K562 (cell line): ENCODE measurements at regions not wholly inside any gene's neighbourhood (a gene's known extent, or its start where the extent isn't known, plus 50 kb on each side); places are given as distances from the start of the nearest gene placed in this dataset.
A peak's percentile ranks its signal among the peaks of the same experiment; 100 is the strongest.

ENCODE experiments used
- ATAC-seq: fragments of 200-7000 bp; cut with Tn5 transposase; 3 replicates; pipeline ENCODE4 v1.9.1; 2020; ENCODE audit warnings: moderate library complexity
- BruUV-seq: library from RNA; stranded (reverse); fragments of 400-500 nt; replicated peaks from 2 replicates; lab custom pipeline; 2021; lab: Mats Ljungman, UMichigan
- CTCF ChIA-PET: fragments of 300-600 bp; formaldehyde crosslinking; extraction: SDS; loops from one replicate; lab custom pipeline; 2021; ENCODE audit warnings: low intra/inter-chr PET ratio; lab: Yijun Ruan, JAX
- POLR2A ChIA-PET: fragments of 300-600, 350-650 bp; sonication (Branson Sonifier 250); formaldehyde crosslinking; extraction: SDS; loops from one replicate; lab custom pipeline; 2021; ENCODE audit warnings: antibody characterized with exemption, inconsistent platforms; lab: Yijun Ruan, JAX
- DNase-seq, 4 experiments: peaks; one replicate each; pipeline versions ENCODE4 v3.0.0 to v3.0.0-alpha.2; 2011 to 2018; ENCODE audit warnings: low spot score in 3 of 4, mixed read lengths in 3 of 4; ENCODE audit errors: extremely low read depth in 1 of 4
- FAIRE-seq: peaks from 2 replicates; lab custom pipeline; 2011; peaks lifted over from hg19 to GRCh38; lab: Jason Lieb, UNC
- H2AFZ ChIP-seq: 2 replicates; pipeline ENCODE4 v1.6.0; 2011; ENCODE audit warnings: low read depth, low read length, control low read depth, inconsistent platforms
- H3K27ac ChIP-seq: fragments of 200-600 bp; 3 replicates; pipeline ENCODE4 v1.8.0; 2011; ENCODE audit warnings: low read depth, mild to moderate bottlenecking, control low read depth, inconsistent platforms, low read length, moderate library complexity, mixed read lengths; ENCODE audit errors: extremely low read depth
- H3K27me3 ChIP-seq, 2 experiments: fragments of 300-600 bp in 1 of 2; 2 replicates in 1 of 2; 3 replicates in 1 of 2; pipeline versions ENCODE4 v1.6.0 to v1.8.0; 2011; ENCODE audit warnings: inconsistent platforms in 2 of 2, low read length in 2 of 2, mild to moderate bottlenecking in 1 of 2, mixed read lengths in 1 of 2, moderate library complexity in 1 of 2; ENCODE audit not compliant: control insufficient read depth in 2 of 2, insufficient read depth in 2 of 2
- H3K36me3 ChIP-seq: fragments of 300-600 bp; 3 replicates; pipeline ENCODE4 v1.8.0; 2011; ENCODE audit warnings: mild to moderate bottlenecking, low read length, inconsistent platforms; ENCODE audit not compliant: control insufficient read depth, insufficient read depth
- H3K4me1 ChIP-seq, 2 experiments: fragments of 200-600 bp in 1 of 2; replicated peaks in 1 of 2; 2 replicates in 1 of 2; 3 replicates in 1 of 2; pipeline versions ENCODE4 v1.5.1 to v1.8.0; 2011; ENCODE audit warnings: inconsistent platforms in 2 of 2, low read length in 2 of 2, mild to moderate bottlenecking in 1 of 2, mixed read lengths in 1 of 2, moderate library complexity in 1 of 2; ENCODE audit not compliant: control insufficient read depth in 2 of 2, insufficient read depth in 2 of 2
- H3K4me2 ChIP-seq: 2 replicates; pipeline ENCODE4 v1.6.1; 2011; ENCODE audit warnings: low read length, control low read depth, inconsistent platforms, mixed read lengths; ENCODE audit not compliant: insufficient read depth
- H3K4me3 ChIP-seq: fragments of 200-600 bp; sonication (generic), shearing (Covaris generic); 2 replicates; pipeline ENCODE4 v1.5.1; 2016; ENCODE audit warnings: control low read depth, inconsistent platforms
- H3K79me2 ChIP-seq: fragments of 200-600 bp; 3 replicates; pipeline ENCODE4 v1.8.0; 2011; ENCODE audit warnings: low read length, inconsistent platforms; ENCODE audit not compliant: control insufficient read depth, insufficient read depth
- H3K9ac ChIP-seq, 2 experiments: 2 replicates each; pipeline versions ENCODE4 v1.6.0 to v1.6.1; 2011; ENCODE audit warnings: low read depth in 2 of 2, low read length in 2 of 2, control low read depth in 1 of 2, inconsistent platforms in 1 of 2, mild to moderate bottlenecking in 1 of 2, mixed read lengths in 1 of 2; ENCODE audit not compliant: insufficient read depth in 1 of 2
- H3K9me1 ChIP-seq: one replicate; pipeline ENCODE4 v1.6.0; 2011; ENCODE audit warnings: inconsistent platforms, mild to moderate bottlenecking, low read length, moderate library complexity; ENCODE audit not compliant: control insufficient read depth, insufficient read depth
- H3K9me3 ChIP-seq: replicated peaks from 2 replicates; pipeline ENCODE4 v1.5.1; 2011; ENCODE audit warnings: low read depth, low read length, inconsistent platforms; ENCODE audit not compliant: control insufficient read depth, insufficient read depth
- H4K20me1 ChIP-seq: replicated peaks from 2 replicates; pipeline ENCODE4 v1.6.1; 2011; ENCODE audit warnings: low read length, inconsistent platforms, mixed read lengths; ENCODE audit not compliant: control insufficient read depth, insufficient read depth
- ARHGAP35 ChIP-seq: fragments of 450-650 bp; IDR thresholded peaks from 2 replicates; pipeline ENCODE4 v1.6.1; 2018; ENCODE audit not compliant: partially characterized antibody
- ARID1B ChIP-seq: fragments of 450-650 bp; IDR thresholded peaks from 2 replicates; pipeline ENCODE4 v1.6.1; 2016; ENCODE audit warnings: antibody characterized with exemption, mild to moderate bottlenecking, inconsistent platforms
- GABPB1 ChIP-seq: sonication (generic); formaldehyde crosslinking; IDR thresholded peaks from 2 replicates; pipeline ENCODE4 v1.8.0; 2022; ENCODE audit warnings: mild to moderate bottlenecking, missing genetic modification reagents
- HCFC1 ChIP-seq: IDR thresholded peaks from 2 replicates; pipeline ENCODE4 v1.6.1; 2012; ENCODE audit warnings: low read depth, low read length, improper control_type of control experiment
- HMGXB4 ChIP-seq: sonication (generic); formaldehyde crosslinking; IDR thresholded peaks from 2 replicates; pipeline ENCODE4 v1.8.1; 2023; ENCODE audit warnings: mild to moderate bottlenecking, missing genetic modification reagents
- HNRNPH1 ChIP-seq: fragments of 200-400 bp; formaldehyde crosslinking; optimal IDR thresholded peaks from 2 replicates; pipeline ENCODE3; 2017; ENCODE audit warnings: low read depth, mild to moderate bottlenecking, low read length, moderate library complexity
- LARP7 ChIP-seq: fragments of 450-650 bp; IDR thresholded peaks from 2 replicates; pipeline ENCODE4 v1.6.1; 2016
- NCOR1 ChIP-seq: fragments of 450-650 bp; IDR thresholded peaks from 2 replicates; pipeline ENCODE4 v1.6.1; 2016; ENCODE audit warnings: mild to moderate bottlenecking, moderate library complexity
- RCOR1 ChIP-seq, 2 experiments: IDR thresholded peaks; 2 replicates each; pipeline ENCODE4 v1.6.1; 2012; ENCODE audit warnings: low read depth in 2 of 2, low read length in 2 of 2, borderline replicate concordance in 1 of 2, improper control_type of control experiment in 1 of 2
- SPI1 ChIP-seq: IDR thresholded peaks from 2 replicates; pipeline ENCODE4 v1.6.1; 2011; ENCODE audit warnings: low read depth, low read length, control low read depth, borderline replicate concordance
- SREBF1 ChIP-seq: fragments of 150-350 bp; IDR thresholded peaks from 2 replicates; pipeline ENCODE4 v1.6.1; 2014; ENCODE audit warnings: antibody characterized with exemption, low read depth, low read length, borderline replicate concordance
- STAT6 ChIP-seq: sonication (generic); formaldehyde crosslinking; IDR thresholded peaks from 2 replicates; pipeline ENCODE4 v1.8.1; 2023; ENCODE audit warnings: mild to moderate bottlenecking, missing genetic modification reagents
- ZNF175 ChIP-seq: fragments of 200-800 bp; sonication (Bioruptor generic); IDR thresholded peaks from 2 replicates; pipeline ENCODE4 v1.6.1; 2016; ENCODE audit warnings: low read depth, mild to moderate bottlenecking, missing genetic modification characterization, missing compliant biosample characterization
- ZNF445 ChIP-seq: fragments of 250-450 bp; sonication (Bioruptor Pico); IDR thresholded peaks from 2 replicates; pipeline ENCODE4 v1.4.0; 2020; ENCODE audit warnings: low read depth, mild to moderate bottlenecking, moderate library complexity
- ZNF592 ChIP-seq: fragments of 450-650 bp; IDR thresholded peaks from 2 replicates; pipeline ENCODE4 v1.6.1; 2017; ENCODE audit warnings: antibody characterized with exemption, mild to moderate bottlenecking
- WGBS: fragments of 100-300 bp; shearing (Covaris generic); methylation state at CpG from one replicate; pipeline ENCODE4 v1.1.6; 2016; ENCODE audit warnings: low coverage, mixed read lengths; ENCODE audit not compliant: insufficient coverage; ENCODE audit errors: missing lambda C conversion rate; 5-methylcytosine and 5-hydroxymethylcytosine counted together
- in situ Hi-C: fragments of 300-500 bp; cut with MboI; formaldehyde crosslinking; loops from 4 replicates; pipeline ENCODE4 v1.15.0; 2018; ENCODE audit warnings: inconsistent platforms, mixed read lengths
- intact Hi-C: fragments of 100-400 bp; cut with micrococcal nuclease; formaldehyde crosslinking; loops from 2 replicates; pipeline ENCODE4 v1.14.2; 2022

- peaks cover 11 to 22% of the 10 kb centered on the region in 2 experiments; a peak in 4 of 5 replicates for H3K4me1 ChIP-seq
- H3K27me3 ChIP-seq = peaks cover 17 to 49% of the 10 kb centered on the region in 2 experiments
- CTCF ChIA-PET = no interaction called here
- H4K20me1 ChIP-seq = no peaks in the 10 kb centered on the region; the same call in 1 of the 2 replicates
- peak overlapping the region; percentile 69; the same call in 1 of the 2 replicates for H2AFZ ChIP-seq
- H3K27ac ChIP-seq = no peak overlapping the region
- no peak overlapping the region for H3K4me3 ChIP-seq
- FAIRE-seq (peak; percentile 40), ATAC-seq (peak; percentile 86), DNase-seq (peak; percentile 33 to 40 (median 36))
- no peak overlapping the region for H3K9ac ChIP-seq
- H3K36me3 ChIP-seq = no peaks in the 10 kb centered on the region
- no peaks in the 10 kb centered on the region for H3K9me3 ChIP-seq
- H3K9me1 ChIP-seq = no peaks in the 10 kb centered on the region
- no peaks in the 10 kb centered on the region for H3K79me2 ChIP-seq
- intact Hi-C loops (no loop called here), in situ Hi-C loops (no loop called here)
- BruUV-seq = no TSS peak
- 38% methylated on average over 5 of the region's 5 CpGs for WGBS
- H3K4me2 ChIP-seq = no peak overlapping the region; the same call in 1 of the 2 replicates
- POLR2A ChIA-PET = interaction anchor here (0.6 to 1.2 kb wide), 2 partner anchors 9 to 16 kb away, joined by 3 to 4 read pairs; no protein-coding TSS in a partner anchor
- TF ChIP-seq ZNF592 = 0 out of 2 replicates have a peak, but pooled peaks have one; percentile 20
- TF ChIP-seq STAT6 (CRISPR knock-in tag) = no peak
- 0 out of 2 replicates have a peak, but pooled peaks have one; percentile 22 for TF ChIP-seq HCFC1
- TF ChIP-seq HMGXB4 (CRISPR knock-in tag) = no peak
- no peak for TF ChIP-seq GABPB1 (CRISPR knock-in tag)
- TF ChIP-seq HNRNPH1 = no peak
- no peak for TF ChIP-seq ARID1B
- no peak for TF ChIP-seq ZNF445 (CRISPR knock-in tag)
- TF ChIP-seq RCOR1 (IDR thresholded peaks at IDR 0.05; ENCODE audit: borderline replicate concordance in 1 of 2, low read depth in 2 of 2, low read length in 2 of 2) = 0 out of 4 replicates have a peak, but pooled peaks of 1 of the 2 experiments have one; percentile 38
- TF ChIP-seq ARHGAP35 = no peak
- no peak for TF ChIP-seq LARP7
- 0 out of 2 replicates have a peak, but pooled peaks have one; percentile 15 for TF ChIP-seq SREBF1
- TF ChIP-seq ZNF175 (CRISPR knock-in tag) = no peak
- TF ChIP-seq NCOR1 = no peak
- peak; percentile 61 for TF ChIP-seq SPI1
These were observed 86.9 kb upstream of the ZBTB40 start for GRCh38 chr1:22364764-22365163.
